ENCODE measurements at regions not wholly inside any gene's neighbourhood (a gene's known extent, or its start where the extent isn't known, plus 50 kb on each side); places are given as distances from the start of the nearest gene placed in this dataset.

- Mint-ChIP-seq H3K4me3 (no peak overlapping the region), H3K4me1 (no peaks in the 10 kb centered on the region), H3K9me3 (peaks cover 9% of the 10 kb centered on the region), H3K27ac (no peak overlapping the region), H3K27me3 (no peaks in the 10 kb centered on the region), H3K36me3 (ENCODE audit: low read depth) (no peaks in the 10 kb centered on the region)
- ChIA-PET CTCF (no interaction called here), POLR2A (no interaction called here)
- ATAC-seq (ENCODE audit: low read depth), result no peak
- DNase-seq, result no peak
- intact Hi-C loops (cut with micrococcal nuclease), result no loop called here
- no peak for TF ChIP-seq CTCF (IDR thresholded peaks at IDR 0.05)
Measured at GRCh38 chr3:154887869-154888268, 192.2 kb upstream of the MME start.

GRCh38 chr3:154886437-154886836 lies 193.7 kb upstream of the MME start:
- no peaks in the 10 kb centered on the region for H3K36me3 Mint-ChIP-seq (ENCODE audit: low read depth)
- ATAC-seq (ENCODE audit: low read depth), result no peak
- H3K4me1 Mint-ChIP-seq, result no peaks in the 10 kb centered on the region
- peaks cover 9% of the 10 kb centered on the region for H3K9me3 Mint-ChIP-seq
- no peaks in the 10 kb centered on the region for H3K27me3 Mint-ChIP-seq
- ChIA-PET CTCF (no interaction called here), POLR2A (no interaction called here)
- no peak overlapping the region for H3K4me3 Mint-ChIP-seq
- intact Hi-C loops (cut with micrococcal nuclease), result no loop called here
- H3K27ac Mint-ChIP-seq, result no peak overlapping the region
- no peak for TF ChIP-seq CTCF (IDR thresholded peaks at IDR 0.05)
- DNase-seq, result no peak

GRCh38 chr3:154885418-154885817 lies 194.7 kb upstream of the MME start:
- no peak overlapping the region for H3K27ac Mint-ChIP-seq
- no peaks in the 10 kb centered on the region for H3K36me3 Mint-ChIP-seq (ENCODE audit: low read depth)
- H3K9me3 Mint-ChIP-seq, result peaks cover 11% of the 10 kb centered on the region
- intact Hi-C loops (cut with micrococcal nuclease), result no loop called here
- ATAC-seq (ENCODE audit: low read depth) (no peak), DNase-seq (no peak)
- H3K4me1 Mint-ChIP-seq, result no peaks in the 10 kb centered on the region
- H3K27me3 Mint-ChIP-seq, result no peaks in the 10 kb centered on the region
- no peak for TF ChIP-seq CTCF (IDR thresholded peaks at IDR 0.05)
- H3K4me3 Mint-ChIP-seq, result no peak overlapping the region
- ChIA-PET POLR2A (no interaction called here), CTCF (no interaction called here)

GRCh38 chr3:154884952-154885351 lies 195.2 kb upstream of the MME start:
- Mint-ChIP-seq H3K4me1 (no peaks in the 10 kb centered on the region), H3K4me3 (no peak overlapping the region), H3K27me3 (no peaks in the 10 kb centered on the region), H3K9me3 (peaks cover 11% of the 10 kb centered on the region), H3K27ac (no peak overlapping the region), H3K36me3 (ENCODE audit: low read depth) (no peaks in the 10 kb centered on the region)
- no peak for DNase-seq
- ATAC-seq (ENCODE audit: low read depth), result no peak
- no peak for TF ChIP-seq CTCF (IDR thresholded peaks at IDR 0.05)
- intact Hi-C loops (cut with micrococcal nuclease), result no loop called here
- ChIA-PET CTCF (no interaction called here), POLR2A (no interaction called here)

- H3K4me1 Mint-ChIP-seq, result no peaks in the 10 kb centered on the region
- POLR2A ChIA-PET, result no interaction called here
- no peak overlapping the region for H3K4me3 Mint-ChIP-seq
- DNase-seq (no peak), ATAC-seq (ENCODE audit: low read depth) (no peak)
- H3K27me3 Mint-ChIP-seq, result no peaks in the 10 kb centered on the region
- peaks cover 4% of the 10 kb centered on the region for H3K9me3 Mint-ChIP-seq
- no peaks in the 10 kb centered on the region for H3K36me3 Mint-ChIP-seq (ENCODE audit: low read depth)
- no peak for TF ChIP-seq CTCF (IDR thresholded peaks at IDR 0.05)
- intact Hi-C loops (cut with micrococcal nuclease), result no loop called here
- H3K27ac Mint-ChIP-seq, result no peak overlapping the region
- CTCF ChIA-PET, result no interaction called here
Measured at GRCh38 chr3:154875142-154875541, 205.0 kb upstream of the MME start.

Measured in activated B cell treated with CpG ODN at 0.5 μM for 24 hours (primary cell).